Esophagus squamous epithelium (tissue), 4 donors: ENCODE measurements at regions not wholly inside any gene's neighbourhood (a gene's known extent, or its start where the extent isn't known, plus 50 kb on each side); places are given as distances from the start of the nearest gene placed in this dataset.

Experiments used
- POLR2A ChIP-seq, 4 donors: fragments of 450-650 bp; IDR thresholded peaks; one replicate each; pipeline ENCODE4 v1.6.1; 2017; ENCODE audit warnings: antibody characterized with exemption in 4 of 4, mild to moderate bottlenecking in 4 of 4, moderate library complexity in 3 of 4
- TF ChIP-seq, protein P1 (sequence below), 6 experiments: fragments of 450-650 bp in 4 of 6; fragments of 200-600 bp in 2 of 6; sonication (generic) in 2 of 6; IDR thresholded peaks; one replicate each; pipeline ENCODE4 v1.5.1; 2016 to 2019; ENCODE audit warnings: antibody characterized with exemption in 6 of 6, mild to moderate bottlenecking in 4 of 6, moderate library complexity in 4 of 6

DNA sequence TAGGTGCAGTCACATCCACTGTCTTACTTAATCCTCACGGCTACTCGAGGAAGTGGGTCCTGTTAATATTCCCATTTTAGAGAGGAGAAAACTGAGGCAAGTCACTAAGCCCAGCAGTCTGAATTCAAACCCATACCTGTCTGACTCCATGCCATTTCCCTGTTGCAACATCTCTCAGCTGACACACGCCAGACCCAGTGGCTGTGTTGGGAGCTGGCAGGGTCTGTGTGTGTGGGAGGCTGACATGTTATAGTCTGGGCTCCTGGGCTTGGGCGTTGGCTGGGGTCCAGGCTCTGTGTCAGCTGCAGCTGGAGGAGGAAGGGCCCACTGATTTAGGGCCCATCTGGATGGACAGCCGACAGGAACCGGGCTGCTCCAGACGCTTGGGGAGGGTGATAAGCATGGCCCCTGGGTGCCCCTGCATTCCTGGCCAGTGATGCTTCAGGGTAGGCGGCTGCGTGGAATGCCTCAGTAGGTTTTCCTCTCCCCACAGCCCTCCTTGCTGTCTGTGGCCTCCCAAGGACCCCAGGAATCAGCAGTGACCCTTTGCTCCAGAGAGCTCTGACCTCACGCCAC is 562.5 kb downstream of the MN1 start:
- TF ChIP-seq, protein P1, sequence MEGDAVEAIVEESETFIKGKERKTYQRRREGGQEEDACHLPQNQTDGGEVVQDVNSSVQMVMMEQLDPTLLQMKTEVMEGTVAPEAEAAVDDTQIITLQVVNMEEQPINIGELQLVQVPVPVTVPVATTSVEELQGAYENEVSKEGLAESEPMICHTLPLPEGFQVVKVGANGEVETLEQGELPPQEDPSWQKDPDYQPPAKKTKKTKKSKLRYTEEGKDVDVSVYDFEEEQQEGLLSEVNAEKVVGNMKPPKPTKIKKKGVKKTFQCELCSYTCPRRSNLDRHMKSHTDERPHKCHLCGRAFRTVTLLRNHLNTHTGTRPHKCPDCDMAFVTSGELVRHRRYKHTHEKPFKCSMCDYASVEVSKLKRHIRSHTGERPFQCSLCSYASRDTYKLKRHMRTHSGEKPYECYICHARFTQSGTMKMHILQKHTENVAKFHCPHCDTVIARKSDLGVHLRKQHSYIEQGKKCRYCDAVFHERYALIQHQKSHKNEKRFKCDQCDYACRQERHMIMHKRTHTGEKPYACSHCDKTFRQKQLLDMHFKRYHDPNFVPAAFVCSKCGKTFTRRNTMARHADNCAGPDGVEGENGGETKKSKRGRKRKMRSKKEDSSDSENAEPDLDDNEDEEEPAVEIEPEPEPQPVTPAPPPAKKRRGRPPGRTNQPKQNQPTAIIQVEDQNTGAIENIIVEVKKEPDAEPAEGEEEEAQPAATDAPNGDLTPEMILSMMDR (IDR thresholded peaks at IDR 0.05) = no peak
- TF ChIP-seq POLR2A (IDR thresholded peaks at IDR 0.05) = no peak
